ENCODE measurements at regions not wholly inside any gene's neighbourhood (a gene's known extent, or its start where the extent isn't known, plus 50 kb on each side); places are given as distances from the start of the nearest gene placed in this dataset.

- no peak overlapping the region for H3K9ac ChIP-seq (ENCODE audit: insufficient read length)
- DNase-seq (ENCODE audit: low read depth, low spot score) = no peak
- H3K36me3 ChIP-seq (ENCODE audit: insufficient read depth, low read length) = no peaks in the 10 kb centered on the region
- no peak overlapping the region for H3K4me3 ChIP-seq
- H3K9me3 ChIP-seq (ENCODE audit: low read depth, low read length) = no peaks in the 10 kb centered on the region
- H3K27ac ChIP-seq = no peak overlapping the region
- TF ChIP-seq EZH2 (IDR thresholded peaks at IDR 0.05) (no peak), FOXP2 (optimal IDR thresholded peaks at IDR 0.05; ENCODE audit: control extremely low read depth, extremely low read length, insufficient read depth) (no peak), POLR2AphosphoS5 (IDR thresholded peaks at IDR 0.05; ENCODE audit: borderline replicate concordance, low read depth, low read length) (no peak)
Observed at GRCh38 chr14:51447411-51447810, 204.3 kb upstream of the FRMD6 start.

DNA sequence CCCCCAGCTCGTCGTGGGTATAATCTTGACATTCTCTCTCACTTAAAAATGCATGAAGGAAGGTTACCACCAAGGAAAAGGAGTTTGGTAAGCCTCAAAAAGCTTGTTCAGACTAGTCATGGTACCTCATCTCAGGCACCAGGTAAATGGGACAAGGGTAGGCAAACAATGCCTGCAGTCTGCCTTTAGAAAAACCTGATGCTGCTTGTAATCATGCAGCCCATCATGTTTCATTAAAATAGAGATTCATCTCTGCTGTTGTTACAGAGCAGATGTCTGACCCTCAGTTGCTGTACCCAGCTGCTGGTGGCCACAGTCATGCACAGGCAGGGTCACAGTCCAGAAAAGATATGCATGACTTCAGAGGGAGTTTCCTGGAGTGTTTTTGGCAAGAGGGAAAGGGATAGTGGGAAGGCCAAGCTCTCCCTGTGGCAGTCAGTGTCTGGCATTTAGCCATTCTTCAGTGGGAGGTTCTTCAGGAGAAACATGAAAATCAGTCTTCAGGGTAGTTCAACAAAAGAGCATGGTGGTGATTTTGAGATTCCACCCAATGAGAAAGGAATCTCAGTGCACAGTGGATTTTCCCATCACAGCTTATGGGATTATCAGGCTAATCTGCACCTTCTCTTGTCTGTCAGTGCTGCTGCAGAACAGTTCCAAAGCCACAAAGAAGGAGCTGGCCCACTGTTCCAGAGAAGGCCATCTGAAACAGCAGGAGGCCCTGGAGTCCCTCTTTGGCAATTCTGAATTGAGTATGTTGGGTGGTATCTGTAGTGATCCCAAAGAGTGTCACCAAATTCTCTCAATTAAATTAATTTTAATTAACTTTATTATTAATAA lies 202.7 kb upstream of the FRMD6 start:
- TF ChIP-seq FOXP2 (optimal IDR thresholded peaks at IDR 0.05; ENCODE audit: control extremely low read depth, extremely low read length, insufficient read depth) = no peak
- TF ChIP-seq EZH2 (IDR thresholded peaks at IDR 0.05) = no peak
- no peak for TF ChIP-seq POLR2AphosphoS5 (IDR thresholded peaks at IDR 0.05; ENCODE audit: borderline replicate concordance, low read depth, low read length)
- no peak overlapping the region for H3K9ac ChIP-seq (ENCODE audit: insufficient read length)
- H3K4me3 ChIP-seq = no peak overlapping the region
- no peaks in the 10 kb centered on the region for H3K36me3 ChIP-seq (ENCODE audit: insufficient read depth, low read length)
- no peak overlapping the region for H3K27ac ChIP-seq
- no peaks in the 10 kb centered on the region for H3K9me3 ChIP-seq (ENCODE audit: low read depth, low read length)
- no peak for DNase-seq (ENCODE audit: low read depth, low spot score)

- Histone ChIP-seq H3K9ac (ENCODE audit: insufficient read length) (no peak overlapping the region), H3K4me3 (no peak overlapping the region), H3K27ac (no peak overlapping the region), H3K9me3 (ENCODE audit: low read depth, low read length) (no peaks in the 10 kb centered on the region), H3K36me3 (ENCODE audit: insufficient read depth, low read length) (no peaks in the 10 kb centered on the region)
- TF ChIP-seq FOXP2 (optimal IDR thresholded peaks at IDR 0.05; ENCODE audit: control extremely low read depth, extremely low read length, insufficient read depth) = no peak
- TF ChIP-seq EZH2 (IDR thresholded peaks at IDR 0.05) = no peak
- no peak for DNase-seq (ENCODE audit: low read depth, low spot score)
Observed at GRCh38 chr14:51449681-51450080, 202.0 kb upstream of the FRMD6 start.

DNA sequence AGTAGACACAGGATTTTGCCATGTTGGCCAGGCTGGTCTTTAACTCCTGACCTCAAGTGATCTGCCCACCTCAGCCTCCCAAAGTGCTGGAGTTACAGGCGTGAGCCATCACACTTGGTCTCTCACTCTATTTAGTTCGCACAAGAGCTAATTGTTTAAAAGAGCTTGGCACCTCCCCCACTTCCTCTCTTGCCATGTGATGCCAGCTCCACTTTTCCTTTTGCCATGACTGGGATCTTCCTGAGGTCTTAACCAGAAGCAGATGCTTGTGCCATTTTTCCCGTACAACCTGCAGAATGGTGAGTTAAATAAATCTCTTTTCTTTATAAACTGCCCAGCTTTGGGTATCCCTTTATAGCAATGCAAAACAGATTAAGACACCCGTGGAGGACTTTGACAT lies 200.1 kb upstream of the FRMD6 start:
- no peaks in the 10 kb centered on the region for H3K9me3 ChIP-seq (ENCODE audit: low read depth, low read length)
- no peak overlapping the region for H3K4me3 ChIP-seq
- no peak for DNase-seq (ENCODE audit: low read depth, low spot score)
- H3K27ac ChIP-seq = no peak overlapping the region
- TF ChIP-seq EZH2 (IDR thresholded peaks at IDR 0.05) = no peak
- no peak for TF ChIP-seq POLR2AphosphoS5 (IDR thresholded peaks at IDR 0.05; ENCODE audit: borderline replicate concordance, low read depth, low read length)
- no peak for TF ChIP-seq FOXP2 (optimal IDR thresholded peaks at IDR 0.05; ENCODE audit: control extremely low read depth, extremely low read length, insufficient read depth)
- H3K36me3 ChIP-seq (ENCODE audit: insufficient read depth, low read length) = no peaks in the 10 kb centered on the region
- no peak overlapping the region for H3K9ac ChIP-seq (ENCODE audit: insufficient read length)

- H3K9ac ChIP-seq (ENCODE audit: insufficient read length) = no peak overlapping the region
- H3K36me3 ChIP-seq (ENCODE audit: insufficient read depth, low read length) = no peaks in the 10 kb centered on the region
- no peak for DNase-seq (ENCODE audit: low read depth, low spot score)
- no peak overlapping the region for H3K4me3 ChIP-seq
- H3K27ac ChIP-seq = no peak overlapping the region
- no peak for TF ChIP-seq FOXP2 (optimal IDR thresholded peaks at IDR 0.05; ENCODE audit: control extremely low read depth, extremely low read length, insufficient read depth)
- TF ChIP-seq POLR2AphosphoS5 (IDR thresholded peaks at IDR 0.05; ENCODE audit: borderline replicate concordance, low read depth, low read length) = no peak
- TF ChIP-seq EZH2 (IDR thresholded peaks at IDR 0.05) = no peak
- H3K9me3 ChIP-seq (ENCODE audit: low read depth, low read length) = no peaks in the 10 kb centered on the region
Observed at GRCh38 chr14:51453869-51454268, 197.8 kb upstream of the FRMD6 start.

DNA sequence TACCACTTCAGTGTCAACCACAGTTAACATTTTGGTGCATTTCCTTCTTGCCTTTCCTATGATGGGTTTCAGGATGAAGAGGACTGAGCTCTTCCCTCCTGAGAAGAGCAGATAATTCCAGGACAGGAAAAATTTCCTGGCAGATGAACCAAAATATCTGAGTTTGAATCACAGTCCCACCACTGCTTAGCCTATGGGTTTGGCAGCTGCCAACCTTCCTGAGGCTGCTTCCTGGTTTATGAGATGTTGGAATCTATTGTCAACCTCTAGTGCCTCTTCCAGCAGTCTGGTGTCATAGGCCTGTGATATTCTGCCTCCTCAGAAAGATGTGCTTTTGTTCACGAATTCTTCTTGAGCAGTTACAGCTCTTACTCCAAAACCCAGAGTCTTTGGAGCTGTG lies 197.4 kb upstream of the FRMD6 start:
- H3K9ac ChIP-seq (ENCODE audit: insufficient read length) = no peak overlapping the region
- H3K36me3 ChIP-seq (ENCODE audit: insufficient read depth, low read length) = no peaks in the 10 kb centered on the region
- no peak for TF ChIP-seq POLR2AphosphoS5 (IDR thresholded peaks at IDR 0.05; ENCODE audit: borderline replicate concordance, low read depth, low read length)
- TF ChIP-seq EZH2 (IDR thresholded peaks at IDR 0.05) = no peak
- no peak for TF ChIP-seq FOXP2 (optimal IDR thresholded peaks at IDR 0.05; ENCODE audit: control extremely low read depth, extremely low read length, insufficient read depth)
- no peak overlapping the region for H3K4me3 ChIP-seq
- no peak overlapping the region for H3K27ac ChIP-seq
- no peaks in the 10 kb centered on the region for H3K9me3 ChIP-seq (ENCODE audit: low read depth, low read length)
- DNase-seq (ENCODE audit: low read depth, low spot score) = no peak

GRCh38 chr14:51455041-51455835 lies 196.5 kb upstream of the FRMD6 start:
- no peaks in the 10 kb centered on the region for H3K9me3 ChIP-seq (ENCODE audit: low read depth, low read length)
- H3K27ac ChIP-seq = no peak overlapping the region
- DNase-seq (ENCODE audit: low read depth, low spot score) = no peak
- TF ChIP-seq EZH2 (IDR thresholded peaks at IDR 0.05) (no peak), FOXP2 (optimal IDR thresholded peaks at IDR 0.05; ENCODE audit: control extremely low read depth, extremely low read length, insufficient read depth) (no peak), POLR2AphosphoS5 (IDR thresholded peaks at IDR 0.05; ENCODE audit: borderline replicate concordance, low read depth, low read length) (no peak)
- H3K4me3 ChIP-seq = no peak overlapping the region
- H3K36me3 ChIP-seq (ENCODE audit: insufficient read depth, low read length) = no peaks in the 10 kb centered on the region
- no peak overlapping the region for H3K9ac ChIP-seq (ENCODE audit: insufficient read length)

- H3K27ac ChIP-seq = no peak overlapping the region
- no peaks in the 10 kb centered on the region for H3K36me3 ChIP-seq (ENCODE audit: insufficient read depth, low read length)
- no peak for DNase-seq (ENCODE audit: low read depth, low spot score)
- H3K4me3 ChIP-seq = no peak overlapping the region
- no peak overlapping the region for H3K9ac ChIP-seq (ENCODE audit: insufficient read length)
- no peaks in the 10 kb centered on the region for H3K9me3 ChIP-seq (ENCODE audit: low read depth, low read length)
- no peak for TF ChIP-seq FOXP2 (optimal IDR thresholded peaks at IDR 0.05; ENCODE audit: control extremely low read depth, extremely low read length, insufficient read depth)
- TF ChIP-seq EZH2 (IDR thresholded peaks at IDR 0.05) = no peak
- TF ChIP-seq POLR2AphosphoS5 (IDR thresholded peaks at IDR 0.05; ENCODE audit: borderline replicate concordance, low read depth, low read length) = no peak
Observed at GRCh38 chr14:51457843-51458562, 193.7 kb upstream of the FRMD6 start.
